GM12874 (cell line): ENCODE measurements at regions not wholly inside any gene's neighbourhood (a gene's known extent, or its start where the extent isn't known, plus 50 kb on each side); places are given as distances from the start of the nearest gene placed in this dataset.

Experiments
- TF ChIP-seq, protein P1 (sequence below): IDR thresholded peaks from 2 replicates; pipeline ENCODE4 v1.5.1; 2011; ENCODE audit warnings: low read depth, mild to moderate bottlenecking, control low read depth, low read length, moderate library complexity; ENCODE audit not compliant: insufficient read depth

DNA sequence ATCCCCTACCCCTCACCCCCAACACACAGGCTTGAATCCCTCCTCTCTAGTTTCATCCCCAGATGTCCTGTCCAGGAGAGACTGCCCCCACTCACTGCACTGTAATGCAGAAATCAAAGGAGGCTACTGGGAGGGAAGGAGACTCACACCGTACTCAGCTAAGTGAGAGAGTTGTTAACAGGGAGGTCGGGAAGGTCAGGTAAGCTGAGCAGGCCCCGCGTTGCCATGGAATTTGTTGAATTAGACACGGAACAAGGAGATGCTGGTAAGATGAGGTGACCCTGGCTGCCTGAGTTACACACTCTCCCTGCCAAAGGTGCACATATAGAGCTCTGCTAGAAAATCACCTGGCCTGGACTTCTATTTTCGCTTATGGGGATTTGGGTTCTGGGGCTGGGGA, 197.9 kb downstream of the NXPE2 start:
- TF ChIP-seq, protein P1, sequence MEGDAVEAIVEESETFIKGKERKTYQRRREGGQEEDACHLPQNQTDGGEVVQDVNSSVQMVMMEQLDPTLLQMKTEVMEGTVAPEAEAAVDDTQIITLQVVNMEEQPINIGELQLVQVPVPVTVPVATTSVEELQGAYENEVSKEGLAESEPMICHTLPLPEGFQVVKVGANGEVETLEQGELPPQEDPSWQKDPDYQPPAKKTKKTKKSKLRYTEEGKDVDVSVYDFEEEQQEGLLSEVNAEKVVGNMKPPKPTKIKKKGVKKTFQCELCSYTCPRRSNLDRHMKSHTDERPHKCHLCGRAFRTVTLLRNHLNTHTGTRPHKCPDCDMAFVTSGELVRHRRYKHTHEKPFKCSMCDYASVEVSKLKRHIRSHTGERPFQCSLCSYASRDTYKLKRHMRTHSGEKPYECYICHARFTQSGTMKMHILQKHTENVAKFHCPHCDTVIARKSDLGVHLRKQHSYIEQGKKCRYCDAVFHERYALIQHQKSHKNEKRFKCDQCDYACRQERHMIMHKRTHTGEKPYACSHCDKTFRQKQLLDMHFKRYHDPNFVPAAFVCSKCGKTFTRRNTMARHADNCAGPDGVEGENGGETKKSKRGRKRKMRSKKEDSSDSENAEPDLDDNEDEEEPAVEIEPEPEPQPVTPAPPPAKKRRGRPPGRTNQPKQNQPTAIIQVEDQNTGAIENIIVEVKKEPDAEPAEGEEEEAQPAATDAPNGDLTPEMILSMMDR: no peak

DNA sequence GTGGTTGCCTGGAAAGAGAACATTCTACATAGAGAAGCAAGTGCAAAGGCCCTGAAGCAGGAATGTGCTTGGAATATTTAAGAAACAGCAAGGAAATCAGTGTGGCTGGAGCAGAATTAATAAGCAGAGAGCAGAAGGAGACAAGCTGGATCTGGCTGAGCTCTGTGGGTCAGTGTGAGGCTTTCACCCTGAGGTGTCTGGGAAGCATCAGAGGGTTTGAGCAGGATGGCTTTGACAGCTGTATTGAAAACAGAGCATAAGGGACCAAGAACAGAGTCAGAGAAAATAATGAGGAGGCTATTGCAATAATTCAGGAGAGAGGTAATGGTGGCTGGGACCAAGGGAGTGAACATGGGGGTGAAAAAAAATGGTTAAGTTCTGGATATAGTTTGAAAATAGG, 199.6 kb downstream of the NXPE2 start:
- TF ChIP-seq, protein P1: no peak

DNA sequence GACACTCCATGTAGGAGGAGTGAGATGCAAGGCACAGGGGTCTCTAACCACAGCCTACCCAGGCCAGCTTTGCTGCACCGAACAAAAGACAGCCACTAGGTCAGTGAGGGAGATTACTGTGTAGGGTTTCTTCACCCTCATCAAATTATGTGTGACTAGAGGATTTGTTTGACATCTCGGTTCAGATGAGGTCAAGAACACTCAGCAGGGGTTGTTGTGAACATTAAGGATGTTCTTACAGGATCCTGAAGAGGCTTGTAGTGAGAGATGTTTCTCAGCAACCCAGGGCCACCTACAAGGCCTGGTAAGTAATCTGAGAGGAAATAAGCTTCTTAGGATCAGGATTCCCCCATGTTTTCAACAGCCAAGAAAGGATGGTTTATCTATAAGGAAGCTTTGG, 202.1 kb downstream of the NXPE2 start:
- TF ChIP-seq, protein P1: no peak

DNA sequence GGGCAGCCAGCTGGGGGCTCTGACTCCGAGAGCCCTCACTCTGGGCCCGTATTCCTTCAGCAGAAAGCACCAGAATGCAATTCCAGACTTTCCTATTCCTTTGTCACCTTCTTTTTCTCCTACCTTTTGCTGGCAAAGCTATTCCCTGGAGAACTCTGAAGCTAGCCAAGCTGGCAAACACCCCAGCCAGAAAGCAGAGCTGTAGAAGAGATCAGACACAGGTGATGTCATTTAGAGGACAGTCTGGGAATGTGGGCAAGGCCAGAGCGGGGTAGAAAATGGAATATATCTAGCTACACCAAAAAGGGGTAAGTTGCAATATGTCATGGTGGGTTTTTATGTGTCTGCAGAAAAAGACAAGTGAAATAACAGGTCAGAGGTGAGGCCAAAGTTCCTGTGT, 205.1 kb downstream of the NXPE2 start:
- TF ChIP-seq, protein P1: no peak

DNA sequence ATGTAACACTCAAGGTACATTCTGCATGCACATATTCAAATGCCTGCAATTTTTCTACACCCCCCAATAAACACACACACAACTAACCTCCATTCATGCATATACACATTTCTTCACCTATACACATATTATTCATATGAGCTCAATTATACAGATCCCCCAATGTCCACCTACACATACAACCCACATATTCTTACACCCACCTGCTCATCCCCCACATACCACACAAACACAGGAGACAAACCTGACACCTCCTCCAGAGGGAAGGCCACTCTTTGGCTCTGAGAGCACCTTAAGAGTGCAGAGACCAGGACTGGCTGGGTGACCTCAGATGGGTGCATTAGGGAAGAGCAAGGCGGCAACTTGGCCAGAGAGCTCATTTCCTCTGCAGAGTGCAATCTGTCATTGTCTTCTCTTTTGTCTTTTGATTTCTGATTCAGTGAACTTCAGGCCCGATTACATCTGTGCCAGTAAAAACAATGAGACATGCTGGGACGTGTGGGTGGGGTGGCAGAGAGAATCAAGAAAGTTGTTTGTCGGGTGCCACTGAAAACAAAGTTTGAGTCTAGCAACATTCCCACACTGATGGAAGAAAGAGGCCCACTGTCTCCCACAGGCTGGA, 208.4 kb downstream of the NXPE2 start:
- TF ChIP-seq, protein P1: no peak

DNA sequence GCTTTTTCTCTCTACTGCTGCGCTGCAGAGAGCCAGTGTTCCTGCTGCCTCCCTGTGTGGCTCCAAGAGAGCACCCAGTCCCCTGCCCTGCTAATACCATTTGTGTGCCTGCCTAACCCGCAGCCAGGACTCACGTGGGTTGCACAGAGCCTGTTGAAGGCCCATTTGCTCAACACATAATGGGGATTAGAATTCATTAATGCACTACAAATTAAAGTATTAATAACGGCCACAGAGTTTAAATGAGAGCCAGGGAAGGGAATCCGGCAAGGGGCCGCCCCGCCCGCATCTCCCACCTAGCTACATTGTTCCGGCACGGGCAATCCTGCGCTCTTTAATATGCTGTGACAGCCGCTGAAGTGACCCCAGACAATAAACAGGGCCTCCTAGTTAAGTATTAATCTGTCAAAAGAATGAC, 211.3 kb downstream of the NXPE2 start:
- TF ChIP-seq, protein P1: no peak

DNA sequence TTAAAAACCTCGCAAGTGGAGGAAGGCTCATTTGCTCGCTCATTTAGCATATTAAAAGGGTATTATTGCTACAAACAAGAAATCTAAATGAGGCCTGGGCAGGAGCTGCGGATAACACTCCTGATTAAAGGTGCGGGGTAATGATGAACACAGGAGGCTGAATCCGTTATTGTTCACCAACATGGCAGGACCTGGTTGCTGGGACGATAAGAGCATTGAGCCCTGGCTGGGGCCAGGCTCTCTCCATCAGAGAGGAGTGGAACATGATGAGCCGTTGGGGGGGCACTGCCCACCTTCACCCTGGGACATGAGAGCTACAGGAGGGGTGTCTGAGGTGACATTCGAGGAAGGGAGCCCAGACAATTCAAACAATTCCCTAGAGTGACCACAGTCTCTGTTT, 211.7 kb downstream of the NXPE2 start:
- TF ChIP-seq, protein P1: no peak
